ENCODE measurements at regions not wholly inside any gene's neighbourhood (a gene's known extent, or its start where the extent isn't known, plus 50 kb on each side); places are given as distances from the start of the nearest gene placed in this dataset.

- Mint-ChIP-seq H3K27me3 (no peaks in the 10 kb centered on the region), H3K9me3 (peaks cover 0 to 1% (median 0%) of the 10 kb centered on the region in 7 donors), H3K27ac (no peak overlapping the region), H3K36me3 (no peaks in the 10 kb centered on the region), H3K4me3 (no peak overlapping the region), H3K4me1 (no peaks in the 10 kb centered on the region)
- Histone ChIP-seq H3K4me3 (ENCODE audit: low read depth, low read length) (no peak overlapping the region), H3K4me1 (ENCODE audit: control insufficient read depth, insufficient read depth, low read length, poor library complexity, severe bottlenecking) (no peaks in the 10 kb centered on the region), H3K27ac (ENCODE audit: insufficient read depth, low read length, poor library complexity, severe bottlenecking) (no peak overlapping the region), H3K9me3 (ENCODE audit: control insufficient read depth in 2 of 2, low read length in 2 of 2) (no peaks in the 10 kb centered on the region), H3K36me3 (ENCODE audit: control insufficient read depth, insufficient read depth, low read length) (no peaks in the 10 kb centered on the region), H3K27me3 (ENCODE audit: control insufficient read depth, insufficient read depth, low read length) (no peaks in the 10 kb centered on the region)
- ATAC-seq (ENCODE audit: low read depth in 2 of 2): no peak
- DNase-seq: no peak
Measured at GRCh38 chr10:111993872-111994426, 189.6 kb downstream of the GPAM start.

GRCh38 chr10:111996103-111996502, 187.5 kb downstream of the GPAM start:
- Histone ChIP-seq H3K9me3 (ENCODE audit: control insufficient read depth in 2 of 2, low read length in 2 of 2) (no peaks in the 10 kb centered on the region), H3K4me1 (ENCODE audit: control insufficient read depth, insufficient read depth, low read length, poor library complexity, severe bottlenecking) (no peaks in the 10 kb centered on the region), H3K27ac (ENCODE audit: insufficient read depth, low read length, poor library complexity, severe bottlenecking) (no peak overlapping the region), H3K4me3 (ENCODE audit: low read depth, low read length) (no peak overlapping the region), H3K36me3 (ENCODE audit: control insufficient read depth, insufficient read depth, low read length) (no peaks in the 10 kb centered on the region), H3K27me3 (ENCODE audit: control insufficient read depth, insufficient read depth, low read length) (no peaks in the 10 kb centered on the region)
- H3K36me3 Mint-ChIP-seq: no peaks in the 10 kb centered on the region
- no peak overlapping the region for H3K27ac Mint-ChIP-seq
- no peaks in the 10 kb centered on the region for H3K4me1 Mint-ChIP-seq
- H3K9me3 Mint-ChIP-seq: peaks cover 0 to 1% (median 0%) of the 10 kb centered on the region in 7 donors
- no peaks in the 10 kb centered on the region for H3K27me3 Mint-ChIP-seq
- DNase-seq (no peak), ATAC-seq (ENCODE audit: low read depth in 2 of 2) (no peak)
- H3K4me3 Mint-ChIP-seq: no peak overlapping the region

- H3K27ac Mint-ChIP-seq: no peak overlapping the region
- H3K9me3 Mint-ChIP-seq: peaks cover 0 to 4% (median 0%) of the 10 kb centered on the region in 7 donors
- H3K4me3 Mint-ChIP-seq: no peak overlapping the region
- no peak overlapping the region for H3K27ac ChIP-seq (ENCODE audit: insufficient read depth, low read length, poor library complexity, severe bottlenecking)
- no peaks in the 10 kb centered on the region for H3K4me1 Mint-ChIP-seq
- H3K9me3 ChIP-seq (ENCODE audit: control insufficient read depth in 2 of 2, low read length in 2 of 2): no peaks in the 10 kb centered on the region
- no peaks in the 10 kb centered on the region for H3K27me3 Mint-ChIP-seq
- DNase-seq (no peak), ATAC-seq (ENCODE audit: low read depth in 2 of 2) (no peak)
- no peaks in the 10 kb centered on the region for H3K27me3 ChIP-seq (ENCODE audit: control insufficient read depth, insufficient read depth, low read length)
- H3K36me3 Mint-ChIP-seq: no peaks in the 10 kb centered on the region
- H3K36me3 ChIP-seq (ENCODE audit: control insufficient read depth, insufficient read depth, low read length): no peaks in the 10 kb centered on the region
- no peak overlapping the region for H3K4me3 ChIP-seq (ENCODE audit: low read depth, low read length)
- H3K4me1 ChIP-seq (ENCODE audit: control insufficient read depth, insufficient read depth, low read length, poor library complexity, severe bottlenecking): no peaks in the 10 kb centered on the region
Measured at GRCh38 chr10:111998728-111999127, 184.8 kb downstream of the GPAM start.

- H3K4me3 Mint-ChIP-seq: no peak overlapping the region
- ATAC-seq (ENCODE audit: low read depth in 2 of 2) (no peak), DNase-seq (no peak)
- no peak overlapping the region for H3K27ac ChIP-seq (ENCODE audit: insufficient read depth, low read length, poor library complexity, severe bottlenecking)
- H3K9me3 ChIP-seq (ENCODE audit: control insufficient read depth in 2 of 2, low read length in 2 of 2): no peaks in the 10 kb centered on the region
- no peaks in the 10 kb centered on the region for H3K27me3 ChIP-seq (ENCODE audit: control insufficient read depth, insufficient read depth, low read length)
- H3K4me1 ChIP-seq (ENCODE audit: control insufficient read depth, insufficient read depth, low read length, poor library complexity, severe bottlenecking): no peaks in the 10 kb centered on the region
- peaks cover 0 to 4% (median 0%) of the 10 kb centered on the region in 7 donors for H3K9me3 Mint-ChIP-seq
- no peak overlapping the region for H3K27ac Mint-ChIP-seq
- no peak overlapping the region for H3K4me3 ChIP-seq (ENCODE audit: low read depth, low read length)
- no peaks in the 10 kb centered on the region for H3K4me1 Mint-ChIP-seq
- H3K36me3 Mint-ChIP-seq: no peaks in the 10 kb centered on the region
- H3K27me3 Mint-ChIP-seq: no peaks in the 10 kb centered on the region
- no peaks in the 10 kb centered on the region for H3K36me3 ChIP-seq (ENCODE audit: control insufficient read depth, insufficient read depth, low read length)
Measured at GRCh38 chr10:111999205-111999914, 184.2 kb downstream of the GPAM start.

GRCh38 chr10:111999915-112000302, 183.7 kb downstream of the GPAM start:
- DNase-seq (no peak), ATAC-seq (ENCODE audit: low read depth in 2 of 2) (no peak)
- Histone ChIP-seq H3K27ac (ENCODE audit: insufficient read depth, low read length, poor library complexity, severe bottlenecking) (no peak overlapping the region), H3K27me3 (ENCODE audit: control insufficient read depth, insufficient read depth, low read length) (no peaks in the 10 kb centered on the region), H3K9me3 (ENCODE audit: control insufficient read depth in 2 of 2, low read length in 2 of 2) (no peaks in the 10 kb centered on the region), H3K4me1 (ENCODE audit: control insufficient read depth, insufficient read depth, low read length, poor library complexity, severe bottlenecking) (no peaks in the 10 kb centered on the region), H3K4me3 (ENCODE audit: low read depth, low read length) (no peak overlapping the region), H3K36me3 (ENCODE audit: control insufficient read depth, insufficient read depth, low read length) (no peaks in the 10 kb centered on the region)
- Mint-ChIP-seq H3K4me3 (no peak overlapping the region), H3K9me3 (peaks cover 0 to 4% (median 0%) of the 10 kb centered on the region in 7 donors), H3K4me1 (no peaks in the 10 kb centered on the region), H3K27me3 (no peaks in the 10 kb centered on the region), H3K27ac (no peak overlapping the region), H3K36me3 (no peaks in the 10 kb centered on the region)

GRCh38 chr10:112000466-112000865, 183.1 kb downstream of the GPAM start:
- no peaks in the 10 kb centered on the region for H3K4me1 ChIP-seq (ENCODE audit: control insufficient read depth, insufficient read depth, low read length, poor library complexity, severe bottlenecking)
- no peaks in the 10 kb centered on the region for H3K9me3 ChIP-seq (ENCODE audit: control insufficient read depth in 2 of 2, low read length in 2 of 2)
- H3K36me3 ChIP-seq (ENCODE audit: control insufficient read depth, insufficient read depth, low read length): no peaks in the 10 kb centered on the region
- no peak overlapping the region for H3K4me3 ChIP-seq (ENCODE audit: low read depth, low read length)
- no peaks in the 10 kb centered on the region for H3K27me3 ChIP-seq (ENCODE audit: control insufficient read depth, insufficient read depth, low read length)
- Mint-ChIP-seq H3K4me3 (no peak overlapping the region), H3K27ac (no peak overlapping the region), H3K9me3 (peaks cover 0 to 4% (median 0%) of the 10 kb centered on the region in 7 donors), H3K4me1 (no peaks in the 10 kb centered on the region), H3K36me3 (no peaks in the 10 kb centered on the region), H3K27me3 (no peaks in the 10 kb centered on the region)
- ATAC-seq (ENCODE audit: low read depth in 2 of 2) (no peak), DNase-seq (no peak)
- no peak overlapping the region for H3K27ac ChIP-seq (ENCODE audit: insufficient read depth, low read length, poor library complexity, severe bottlenecking)

- no peak overlapping the region for H3K27ac ChIP-seq (ENCODE audit: insufficient read depth, low read length, poor library complexity, severe bottlenecking)
- Mint-ChIP-seq H3K4me1 (no peaks in the 10 kb centered on the region), H3K4me3 (no peak overlapping the region), H3K36me3 (no peaks in the 10 kb centered on the region), H3K27ac (no peak overlapping the region), H3K27me3 (no peaks in the 10 kb centered on the region), H3K9me3 (peaks cover 0 to 4% (median 0%) of the 10 kb centered on the region in 7 donors)
- ATAC-seq (ENCODE audit: low read depth in 2 of 2) (no peak), DNase-seq (no peak)
- no peak overlapping the region for H3K4me3 ChIP-seq (ENCODE audit: low read depth, low read length)
- H3K27me3 ChIP-seq (ENCODE audit: control insufficient read depth, insufficient read depth, low read length): no peaks in the 10 kb centered on the region
- H3K9me3 ChIP-seq (ENCODE audit: control insufficient read depth in 2 of 2, low read length in 2 of 2): no peaks in the 10 kb centered on the region
- H3K4me1 ChIP-seq (ENCODE audit: control insufficient read depth, insufficient read depth, low read length, poor library complexity, severe bottlenecking): no peaks in the 10 kb centered on the region
- no peaks in the 10 kb centered on the region for H3K36me3 ChIP-seq (ENCODE audit: control insufficient read depth, insufficient read depth, low read length)
Measured at GRCh38 chr10:112002206-112002605, 181.4 kb downstream of the GPAM start.

GRCh38 chr10:112004075-112004474, 179.5 kb downstream of the GPAM start:
- H3K4me1 Mint-ChIP-seq: no peaks in the 10 kb centered on the region
- H3K27ac Mint-ChIP-seq: no peak overlapping the region
- no peak for DNase-seq
- H3K36me3 Mint-ChIP-seq: no peaks in the 10 kb centered on the region
- Histone ChIP-seq H3K36me3 (ENCODE audit: control insufficient read depth, insufficient read depth, low read length) (no peaks in the 10 kb centered on the region), H3K4me1 (ENCODE audit: control insufficient read depth, insufficient read depth, low read length, poor library complexity, severe bottlenecking) (no peaks in the 10 kb centered on the region), H3K4me3 (ENCODE audit: low read depth, low read length) (no peak overlapping the region), H3K27me3 (ENCODE audit: control insufficient read depth, insufficient read depth, low read length) (no peaks in the 10 kb centered on the region), H3K9me3 (ENCODE audit: control insufficient read depth in 2 of 2, low read length in 2 of 2) (no peaks in the 10 kb centered on the region), H3K27ac (ENCODE audit: insufficient read depth, low read length, poor library complexity, severe bottlenecking) (no peak overlapping the region)
- no peak overlapping the region for H3K4me3 Mint-ChIP-seq
- no peaks in the 10 kb centered on the region for H3K27me3 Mint-ChIP-seq
- peaks cover 0 to 5% (median 0%) of the 10 kb centered on the region in 7 donors for H3K9me3 Mint-ChIP-seq
- ATAC-seq (ENCODE audit: low read depth in 2 of 2): no peak
